Ovary (tissue), 7 donors: ENCODE measurements at regions not wholly inside any gene's neighbourhood (a gene's known extent, or its start where the extent isn't known, plus 50 kb on each side); places are given as distances from the start of the nearest gene placed in this dataset.

Source experiments
- DNase-seq, 5 donors: peaks; one replicate each; pipeline ENCODE4 v3.0.0-alpha.2; 2019 to 2020
- H3K27ac ChIP-seq, 2 donors: fragments of 200-600 bp; one replicate each; pipeline versions ENCODE4 v1.5.1 to v1.8.0; 2019 to 2022
- H3K27me3 ChIP-seq: fragments of 200-600 bp; one replicate; pipeline ENCODE4 v1.8.0; 2022
- H3K36me3 ChIP-seq: fragments of 200-600 bp; sonication (generic); one replicate; pipeline ENCODE4 v1.5.1; 2019
- H3K4me1 ChIP-seq: one replicate; pipeline ENCODE4 v1.8.1; 2013; ENCODE audit warnings: mild to moderate bottlenecking, moderate library complexity; ENCODE audit not compliant: insufficient read depth
- H3K4me3 ChIP-seq: fragments of 200-600 bp; sonication (generic); one replicate; pipeline ENCODE4 v1.5.1; 2017
- H3K9me3 ChIP-seq, 2 donors: fragments of 200-600 bp in 1 of 2; sonication (generic) in 1 of 2; one replicate each; pipeline versions ENCODE4 v1.5.1 to v1.8.1; 2013 to 2019; ENCODE audit warnings: mild to moderate bottlenecking in 1 of 2, moderate library complexity in 1 of 2
- CTCF ChIP-seq, 3 donors: fragments of 450-650 bp in 2 of 3; fragments of 200-600 bp in 1 of 3; IDR thresholded peaks; one replicate each; pipeline versions ENCODE4 v1.5.1 to v1.8.0; 2016 to 2022; ENCODE audit warnings: antibody characterized with exemption in 3 of 3, mild to moderate bottlenecking in 1 of 3
- EP300 ChIP-seq: sonication (generic); formaldehyde crosslinking; IDR thresholded peaks from one replicate; pipeline ENCODE4 v1.6.1; 2017; ENCODE audit warnings: antibody characterized with exemption
- POLR2A ChIP-seq: fragments of 450-650 bp; IDR thresholded peaks from one replicate; pipeline ENCODE4 v1.6.1; 2017; ENCODE audit warnings: antibody characterized with exemption, mild to moderate bottlenecking, moderate library complexity
- WGBS, 3 donors: extraction: QIAGEN DNeasy Blood & Tissue Kit in 1 of 3; methylation state at CpG; one replicate each; pipeline versions ENCODE4 v1.1.5 to v1.1.7; 2013 to 2017; 5-methylcytosine and 5-hydroxymethylcytosine counted together
- intact Hi-C, 4 donors: fragments of 100-400 bp; cut with DNase I; formaldehyde crosslinking; loops; one replicate each; pipeline versions ENCODE4 v1.11.0 to v1.15.1; 2022 to 2023
- donor health status: DM: no; HTN: no; CAD: no; lungs with moderate emphysema.
- donor health status: DM: no; HTN: no; CAD: no.
- donor health status: Bipolar disorder and iron deficiency.
- donor health status: DM: no; HTN: no; CAD: no.
- donor health status: DM: yes; HTN: yes; CAD: no.

GRCh38 chr10:3406556-3406955 is 234.0 kb upstream of the PITRM1 start:
- Histone ChIP-seq H3K9me3 (no peaks in the 10 kb centered on the region), H3K27ac (no peak overlapping the region)
- WGBS, 3 donors, result 93 to 96% (median 95%) methylated on average over 16 of the region's 16 CpGs

GRCh38 chr10:3404381-3404780 is 231.8 kb upstream of the PITRM1 start:
- Histone ChIP-seq H3K27ac (no peak overlapping the region), H3K27me3 (no peaks in the 10 kb centered on the region), H3K4me1 (no peaks in the 10 kb centered on the region), H3K4me3 (no peak overlapping the region), H3K9me3 (no peaks in the 10 kb centered on the region), H3K36me3 (no peaks in the 10 kb centered on the region)
- intact Hi-C loops, result no loop called here
- WGBS, 3 donors, result 91 to 95% (median 93%) methylated on average over 15 of the region's 15 CpGs
- TF ChIP-seq CTCF (IDR thresholded peaks at IDR 0.05), result no peak
- no peak for TF ChIP-seq EP300
- DNase-seq, result no peak

More at GRCh38 chr10:3406556-3406955, 234.0 kb upstream of the PITRM1 start:
- no peaks in the 10 kb centered on the region for H3K27me3 ChIP-seq
- no peak for DNase-seq
- intact Hi-C loops, result no loop called here
- no peaks in the 10 kb centered on the region for H3K36me3 ChIP-seq
- TF ChIP-seq EP300, result no peak
- H3K4me3 ChIP-seq, result no peak overlapping the region
- H3K4me1 ChIP-seq, result no peaks in the 10 kb centered on the region

- Histone ChIP-seq H3K36me3 (no peaks in the 10 kb centered on the region), H3K27me3 (no peaks in the 10 kb centered on the region), H3K9me3 (no peaks in the 10 kb centered on the region), H3K4me1 (no peaks in the 10 kb centered on the region), H3K4me3 (no peak overlapping the region), H3K27ac (no peak overlapping the region)
- 75 to 88% (median 80%) methylated on average over 10 of the region's 10 CpGs for WGBS, 3 donors
- no peak for TF ChIP-seq POLR2A
- intact Hi-C loops, result no loop called here
- no peak for DNase-seq
Observed at GRCh38 chr10:3402187-3402751, 229.7 kb upstream of the PITRM1 start.

- TF ChIP-seq EP300, result no peak
- TF ChIP-seq POLR2A, result no peak
- no peak overlapping the region for H3K4me3 ChIP-seq
- intact Hi-C loops, result no loop called here
- DNase-seq, result no peak
- no peaks in the 10 kb centered on the region for H3K4me1 ChIP-seq
- no peaks in the 10 kb centered on the region for H3K27me3 ChIP-seq
- no peaks in the 10 kb centered on the region for H3K36me3 ChIP-seq
- no peaks in the 10 kb centered on the region for H3K9me3 ChIP-seq
- WGBS, 3 donors, result 82% methylated on average over 6 of the region's 6 CpGs
- no peak overlapping the region for H3K27ac ChIP-seq
Observed at GRCh38 chr10:3401491-3401938, 228.9 kb upstream of the PITRM1 start.

- Histone ChIP-seq H3K27me3 (no peaks in the 10 kb centered on the region), H3K9me3 (no peaks in the 10 kb centered on the region), H3K4me1 (no peaks in the 10 kb centered on the region), H3K4me3 (no peak overlapping the region), H3K36me3 (no peaks in the 10 kb centered on the region), H3K27ac (no peak overlapping the region)
- 47 to 57% (median 53%) methylated on average over 5 of the region's 5 CpGs for WGBS, 3 donors
- intact Hi-C loops, result no loop called here
- DNase-seq, result no peak
- TF ChIP-seq CTCF (IDR thresholded peaks at IDR 0.05), result no peak
- TF ChIP-seq POLR2A, result no peak
- TF ChIP-seq EP300, result no peak
Observed at GRCh38 chr10:3400348-3400747, 227.8 kb upstream of the PITRM1 start.

- Histone ChIP-seq H3K36me3 (no peaks in the 10 kb centered on the region), H3K4me1 (no peaks in the 10 kb centered on the region), H3K4me3 (no peak overlapping the region), H3K27ac (no peak overlapping the region), H3K27me3 (no peaks in the 10 kb centered on the region), H3K9me3 (no peaks in the 10 kb centered on the region)
- 58 to 70% (median 67%) methylated on average over 6 of the region's 6 CpGs for WGBS, 3 donors
- no peak for DNase-seq
- no peak for TF ChIP-seq POLR2A
- TF ChIP-seq CTCF (IDR thresholded peaks at IDR 0.05), result no peak
- no peak for TF ChIP-seq EP300
- intact Hi-C loops, result no loop called here
Observed at GRCh38 chr10:3399756-3400155, 227.2 kb upstream of the PITRM1 start.
